A549 (cell line): ENCODE measurements at regions not wholly inside any gene's neighbourhood (a gene's known extent, or its start where the extent isn't known, plus 50 kb on each side); places are given as distances from the start of the nearest gene placed in this dataset.

Experiments
- ATAC-seq, 2 experiments: fragments of 200-7000 bp in 1 of 2; fragments of >200 bp in 1 of 2; cut with Nextera tagmentation in 1 of 2; cut with Tn5 transposase in 1 of 2; 3 replicates each; pipeline versions ENCODE4 v1.8.0 to v1.9.1; 2018 to 2020; ENCODE audit warnings: mild to moderate bottlenecking in 1 of 2, moderate library complexity in 1 of 2
- CTCF ChIA-PET: fragments of 300-600 bp; sonication (Branson Sonifier 250); formaldehyde crosslinking; extraction: SDS; loops from one replicate; lab custom pipeline; 2021; ENCODE audit warnings: antibody characterized with exemption, inconsistent platforms; lab: Yijun Ruan, JAX
- POLR2A ChIA-PET: fragments of 350-600 bp; formaldehyde crosslinking; extraction: SDS; loops from one replicate; lab custom pipeline; 2021; ENCODE audit warnings: antibody characterized with exemption, inconsistent platforms; lab: Yijun Ruan, JAX
- DNase-seq, 2 experiments: peaks; one replicate each; pipeline versions ENCODE4 v3.0.0 to v3.0.0-alpha.2; 2011 to 2016; ENCODE audit warnings: low read depth in 1 of 2, low spot score in 1 of 2
- FAIRE-seq: peaks from 2 replicates; lab custom pipeline; 2011; peaks lifted over from hg19 to GRCh38; lab: Jason Lieb, UNC
- H3K27ac ChIP-seq, 2 experiments: fragments of >200 bp; sonication (Bioruptor Twin); formaldehyde crosslinking; 3 replicates each; pipeline ENCODE4 v1.5.1; 2016 to 2017
- H3K4me1 ChIP-seq: fragments of >200 bp; sonication (Bioruptor Twin); formaldehyde crosslinking; 3 replicates; pipeline ENCODE4 v1.6.1; 2016
- H3K4me2 ChIP-seq: fragments of >200 bp; sonication (Bioruptor Twin); formaldehyde crosslinking; 3 replicates; pipeline ENCODE4 v1.6.1; 2016
- H3K4me3 ChIP-seq: fragments of >200 bp; sonication (Bioruptor Twin); formaldehyde crosslinking; 3 replicates; pipeline ENCODE4 v1.5.1; 2016
- H3K9me3 ChIP-seq: fragments of >200 bp; sonication (Bioruptor Twin); formaldehyde crosslinking; 3 replicates; pipeline ENCODE4 v1.6.1; 2016
- CHD2 ChIP-seq: fragments of 150-350 bp; IDR thresholded peaks from 2 replicates; pipeline ENCODE4 v1.6.1; 2014; ENCODE audit warnings: low read length; ENCODE audit not compliant: partially characterized antibody
- CHD4 ChIP-seq: fragments of 200-600 bp; sonication (generic); IDR thresholded peaks from 2 replicates; pipeline ENCODE4 v1.6.1; 2016; ENCODE audit warnings: antibody characterized with exemption, mild to moderate bottlenecking, borderline replicate concordance
- EHF ChIP-seq: fragments of 250-450 bp; sonication (Bioruptor Pico); IDR thresholded peaks from 2 replicates; pipeline ENCODE4 v1.5.0; 2020; ENCODE audit warnings: mild to moderate bottlenecking
- EHMT2 ChIP-seq: fragments of 200-600 bp; sonication (generic); IDR thresholded peaks from 2 replicates; pipeline ENCODE4 v1.6.1; 2016; ENCODE audit warnings: antibody characterized with exemption, low read depth, mild to moderate bottlenecking, moderate library complexity
- ESRRA ChIP-seq: fragments of 150-350 bp; IDR thresholded peaks from 2 replicates; pipeline ENCODE4 v1.6.1; 2014; ENCODE audit warnings: mild to moderate bottlenecking, low read length, borderline replicate concordance
- FOSB ChIP-seq: fragments of 250-450 bp; sonication (Bioruptor Pico); IDR thresholded peaks from 2 replicates; pipeline ENCODE4 v1.5.0; 2020; ENCODE audit warnings: mild to moderate bottlenecking, moderate library complexity
- FOXS1 ChIP-seq: fragments of 250-450 bp; sonication (Bioruptor Pico); IDR thresholded peaks from 2 replicates; pipeline ENCODE4 v1.5.0; 2020; ENCODE audit warnings: mild to moderate bottlenecking, moderate library complexity
- HEYL ChIP-seq: fragments of 250-450 bp; sonication (Bioruptor Pico); IDR thresholded peaks from 2 replicates; pipeline ENCODE4 v1.8.0; 2021; ENCODE audit warnings: mild to moderate bottlenecking, moderate library complexity
- HOXA7 ChIP-seq: fragments of 250-450 bp; sonication (Bioruptor Pico); IDR thresholded peaks from 2 replicates; pipeline ENCODE4 v1.5.0; 2020; ENCODE audit warnings: mild to moderate bottlenecking, moderate library complexity
- HOXB13 ChIP-seq: fragments of 250-450 bp; sonication (Bioruptor Pico); IDR thresholded peaks from 2 replicates; pipeline ENCODE4 v1.5.0; 2020; ENCODE audit warnings: low read depth, mild to moderate bottlenecking, moderate library complexity
- HOXB5 ChIP-seq: fragments of 250-450 bp; sonication (Bioruptor Pico); IDR thresholded peaks from 2 replicates; pipeline ENCODE4 v1.5.0; 2020; ENCODE audit warnings: mild to moderate bottlenecking, moderate library complexity
- JUNB ChIP-seq: fragments of >200 bp; sonication (Bioruptor Twin); formaldehyde crosslinking; IDR thresholded peaks from 2 replicates; pipeline ENCODE4 v1.6.1; 2016
- KDM1A ChIP-seq: fragments of 200-600 bp; sonication (generic); IDR thresholded peaks from 2 replicates; pipeline ENCODE4 v1.6.1; 2016; ENCODE audit warnings: low read depth, mild to moderate bottlenecking
- MAZ ChIP-seq: fragments of 150-350 bp; IDR thresholded peaks from 2 replicates; pipeline ENCODE4 v1.6.1; 2014; ENCODE audit warnings: antibody characterized with exemption, low read depth, low read length, borderline replicate concordance
- PHF8 ChIP-seq: fragments of 200-600 bp; sonication (generic); IDR thresholded peaks from 2 replicates; pipeline ENCODE4 v1.6.1; 2016; ENCODE audit warnings: low read depth, mild to moderate bottlenecking, antibody characterized with exemption, moderate library complexity, borderline replicate concordance
- SMC3 ChIP-seq: fragments of >200 bp; sonication (Bioruptor Twin); formaldehyde crosslinking; IDR thresholded peaks from 3 replicates; pipeline ENCODE4 v1.6.1; 2018; ENCODE audit warnings: inconsistent platforms
- TP53 ChIP-seq: fragments of 250-450 bp; sonication (Bioruptor Pico); IDR thresholded peaks from 2 replicates; pipeline ENCODE4 v1.5.0; 2021; ENCODE audit warnings: mild to moderate bottlenecking, moderate library complexity
- ZC3H11A ChIP-seq: fragments of 450-650 bp; IDR thresholded peaks from 2 replicates; pipeline ENCODE4 v1.6.1; 2014; ENCODE audit warnings: antibody characterized with exemption, mild to moderate bottlenecking
- WGBS: methylation state at CpG from one replicate; pipeline ENCODE4 v1.1.6; 2017; ENCODE audit errors: missing lambda C conversion rate; 5-methylcytosine and 5-hydroxymethylcytosine counted together
- TF ChIP-seq, protein P1 (sequence below): fragments of 200-600 bp; sonication (generic); IDR thresholded peaks from 2 replicates; pipeline ENCODE4 v1.6.1; 2016; ENCODE audit warnings: antibody characterized with exemption, mild to moderate bottlenecking, moderate library complexity
- TF ChIP-seq, protein P2 (sequence below): fragments of >200 bp; sonication (Bioruptor Twin); formaldehyde crosslinking; IDR thresholded peaks from 3 replicates; pipeline ENCODE4 v1.5.1; 2016
- TF ChIP-seq, protein P3 (sequence below): fragments of 450-650 bp; IDR thresholded peaks from 2 replicates; pipeline ENCODE4 v1.6.1; 2014; ENCODE audit warnings: antibody characterized with exemption
- TF ChIP-seq, protein P4 (sequence below): fragments of >200 bp; sonication (Bioruptor Twin); formaldehyde crosslinking; IDR thresholded peaks from 3 replicates; pipeline ENCODE4 v1.6.1; 2016

DNA sequence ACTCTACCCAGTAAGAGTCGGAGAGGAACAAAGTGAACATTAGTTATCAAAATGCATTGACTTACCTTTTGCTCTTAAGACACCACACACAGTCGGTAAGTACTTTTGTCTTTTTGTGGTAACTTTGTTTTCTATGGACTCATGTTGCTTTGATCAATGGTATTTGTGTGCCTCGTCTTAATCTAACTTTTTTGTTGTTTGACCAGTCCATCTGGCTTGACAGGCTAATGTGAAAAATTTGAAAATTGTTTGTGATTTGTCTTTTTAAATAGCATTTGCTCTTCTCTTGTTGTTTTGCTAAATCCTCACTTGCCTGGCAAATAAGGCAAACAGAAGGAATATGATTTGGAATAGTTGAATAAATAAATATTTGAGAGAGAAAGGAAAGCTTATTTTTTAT, 71.4 kb upstream of the CHD1 start:
- no peak for ATAC-seq
- POLR2A ChIA-PET, result no interaction called here
- WGBS, result 72% methylated on average over 3 of the region's 3 CpGs
- FAIRE-seq, result no peak
- Histone ChIP-seq H3K27ac (no peak overlapping the region), H3K4me3 (no peak overlapping the region), H3K4me1 (no peaks in the 10 kb centered on the region), H3K4me2 (no peak overlapping the region), H3K9me3 (no peaks in the 10 kb centered on the region)
- CTCF ChIA-PET, result no interaction called here
- TF ChIP-seq SMC3, result no peak
- TF ChIP-seq TP53 (CRISPR knock-in tag), result no peak
- no peak for TF ChIP-seq EHMT2
- no peak for TF ChIP-seq MAZ
- TF ChIP-seq HEYL (CRISPR knock-in tag), result no peak
- TF ChIP-seq ESRRA, result no peak
- TF ChIP-seq PHF8, result no peak
- no peak for TF ChIP-seq HOXB5 (CRISPR knock-in tag)
- TF ChIP-seq, protein P1, sequence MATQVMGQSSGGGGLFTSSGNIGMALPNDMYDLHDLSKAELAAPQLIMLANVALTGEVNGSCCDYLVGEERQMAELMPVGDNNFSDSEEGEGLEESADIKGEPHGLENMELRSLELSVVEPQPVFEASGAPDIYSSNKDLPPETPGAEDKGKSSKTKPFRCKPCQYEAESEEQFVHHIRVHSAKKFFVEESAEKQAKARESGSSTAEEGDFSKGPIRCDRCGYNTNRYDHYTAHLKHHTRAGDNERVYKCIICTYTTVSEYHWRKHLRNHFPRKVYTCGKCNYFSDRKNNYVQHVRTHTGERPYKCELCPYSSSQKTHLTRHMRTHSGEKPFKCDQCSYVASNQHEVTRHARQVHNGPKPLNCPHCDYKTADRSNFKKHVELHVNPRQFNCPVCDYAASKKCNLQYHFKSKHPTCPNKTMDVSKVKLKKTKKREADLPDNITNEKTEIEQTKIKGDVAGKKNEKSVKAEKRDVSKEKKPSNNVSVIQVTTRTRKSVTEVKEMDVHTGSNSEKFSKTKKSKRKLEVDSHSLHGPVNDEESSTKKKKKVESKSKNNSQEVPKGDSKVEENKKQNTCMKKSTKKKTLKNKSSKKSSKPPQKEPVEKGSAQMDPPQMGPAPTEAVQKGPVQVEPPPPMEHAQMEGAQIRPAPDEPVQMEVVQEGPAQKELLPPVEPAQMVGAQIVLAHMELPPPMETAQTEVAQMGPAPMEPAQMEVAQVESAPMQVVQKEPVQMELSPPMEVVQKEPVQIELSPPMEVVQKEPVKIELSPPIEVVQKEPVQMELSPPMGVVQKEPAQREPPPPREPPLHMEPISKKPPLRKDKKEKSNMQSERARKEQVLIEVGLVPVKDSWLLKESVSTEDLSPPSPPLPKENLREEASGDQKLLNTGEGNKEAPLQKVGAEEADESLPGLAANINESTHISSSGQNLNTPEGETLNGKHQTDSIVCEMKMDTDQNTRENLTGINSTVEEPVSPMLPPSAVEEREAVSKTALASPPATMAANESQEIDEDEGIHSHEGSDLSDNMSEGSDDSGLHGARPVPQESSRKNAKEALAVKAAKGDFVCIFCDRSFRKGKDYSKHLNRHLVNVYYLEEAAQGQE, result no peak
- TF ChIP-seq KDM1A, result no peak
- no peak for TF ChIP-seq CHD2
- no peak for TF ChIP-seq HOXA7 (CRISPR knock-in tag)
- TF ChIP-seq CHD4, result no peak
- no peak for DNase-seq

DNA sequence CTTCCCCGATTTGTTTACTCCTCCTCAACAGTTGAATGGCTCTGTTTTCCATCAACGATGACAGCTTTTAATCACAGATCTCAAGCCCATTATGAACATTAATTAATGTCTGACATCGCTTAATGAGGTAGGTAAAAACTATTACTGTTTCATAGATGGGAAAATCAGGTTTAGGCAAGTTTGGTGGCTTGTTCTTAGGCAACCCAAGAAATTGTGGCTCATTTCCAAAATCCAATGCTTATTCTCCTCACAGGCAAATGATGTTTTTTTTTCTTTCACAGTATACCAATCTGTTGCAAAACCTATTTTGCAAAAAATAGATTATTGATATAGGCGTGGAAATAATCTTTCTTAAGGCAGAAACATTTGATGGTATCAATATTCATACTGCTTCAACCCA, 70.8 kb upstream of the CHD1 start:
- H3K4me1 ChIP-seq, result no peaks in the 10 kb centered on the region
- no peak for DNase-seq
- no peak for FAIRE-seq
- H3K4me3 ChIP-seq, result no peak overlapping the region
- no peak for ATAC-seq
- POLR2A ChIA-PET, result no interaction called here
- 52% methylated on average over 4 of the region's 4 CpGs for WGBS
- CTCF ChIA-PET, result no interaction called here
- H3K9me3 ChIP-seq, result no peaks in the 10 kb centered on the region
- TF ChIP-seq FOXS1 (CRISPR knock-in tag), result no peak
- TF ChIP-seq EHF, result no peak
- TF ChIP-seq ZC3H11A, result no peak
- TF ChIP-seq KDM1A, result no peak
- no peak for TF ChIP-seq FOSB
- no peak for TF ChIP-seq CHD4
- TF ChIP-seq, protein P2, sequence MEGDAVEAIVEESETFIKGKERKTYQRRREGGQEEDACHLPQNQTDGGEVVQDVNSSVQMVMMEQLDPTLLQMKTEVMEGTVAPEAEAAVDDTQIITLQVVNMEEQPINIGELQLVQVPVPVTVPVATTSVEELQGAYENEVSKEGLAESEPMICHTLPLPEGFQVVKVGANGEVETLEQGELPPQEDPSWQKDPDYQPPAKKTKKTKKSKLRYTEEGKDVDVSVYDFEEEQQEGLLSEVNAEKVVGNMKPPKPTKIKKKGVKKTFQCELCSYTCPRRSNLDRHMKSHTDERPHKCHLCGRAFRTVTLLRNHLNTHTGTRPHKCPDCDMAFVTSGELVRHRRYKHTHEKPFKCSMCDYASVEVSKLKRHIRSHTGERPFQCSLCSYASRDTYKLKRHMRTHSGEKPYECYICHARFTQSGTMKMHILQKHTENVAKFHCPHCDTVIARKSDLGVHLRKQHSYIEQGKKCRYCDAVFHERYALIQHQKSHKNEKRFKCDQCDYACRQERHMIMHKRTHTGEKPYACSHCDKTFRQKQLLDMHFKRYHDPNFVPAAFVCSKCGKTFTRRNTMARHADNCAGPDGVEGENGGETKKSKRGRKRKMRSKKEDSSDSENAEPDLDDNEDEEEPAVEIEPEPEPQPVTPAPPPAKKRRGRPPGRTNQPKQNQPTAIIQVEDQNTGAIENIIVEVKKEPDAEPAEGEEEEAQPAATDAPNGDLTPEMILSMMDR, result no peak
- no peak for TF ChIP-seq HOXB13 (CRISPR knock-in tag)
- no peak for TF ChIP-seq PHF8
- TF ChIP-seq, protein P3, sequence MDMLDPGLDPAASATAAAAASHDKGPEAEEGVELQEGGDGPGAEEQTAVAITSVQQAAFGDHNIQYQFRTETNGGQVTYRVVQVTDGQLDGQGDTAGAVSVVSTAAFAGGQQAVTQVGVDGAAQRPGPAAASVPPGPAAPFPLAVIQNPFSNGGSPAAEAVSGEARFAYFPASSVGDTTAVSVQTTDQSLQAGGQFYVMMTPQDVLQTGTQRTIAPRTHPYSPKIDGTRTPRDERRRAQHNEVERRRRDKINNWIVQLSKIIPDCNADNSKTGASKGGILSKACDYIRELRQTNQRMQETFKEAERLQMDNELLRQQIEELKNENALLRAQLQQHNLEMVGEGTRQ, result no peak
- TF ChIP-seq, protein P4, sequence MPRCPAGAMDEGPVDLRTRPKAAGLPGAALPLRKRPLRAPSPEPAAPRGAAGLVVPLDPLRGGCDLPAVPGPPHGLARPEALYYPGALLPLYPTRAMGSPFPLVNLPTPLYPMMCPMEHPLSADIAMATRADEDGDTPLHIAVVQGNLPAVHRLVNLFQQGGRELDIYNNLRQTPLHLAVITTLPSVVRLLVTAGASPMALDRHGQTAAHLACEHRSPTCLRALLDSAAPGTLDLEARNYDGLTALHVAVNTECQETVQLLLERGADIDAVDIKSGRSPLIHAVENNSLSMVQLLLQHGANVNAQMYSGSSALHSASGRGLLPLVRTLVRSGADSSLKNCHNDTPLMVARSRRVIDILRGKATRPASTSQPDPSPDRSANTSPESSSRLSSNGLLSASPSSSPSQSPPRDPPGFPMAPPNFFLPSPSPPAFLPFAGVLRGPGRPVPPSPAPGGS, result no peak
- TF ChIP-seq JUNB, result no peak
- TF ChIP-seq, all 56 proteins: peak for 0
- Histone ChIP-seq H3K4me2 (no peak overlapping the region), H3K27ac (no peak overlapping the region)
